ENCODE measurements at regions not wholly inside any gene's neighbourhood (a gene's known extent, or its start where the extent isn't known, plus 50 kb on each side); places are given as distances from the start of the nearest gene placed in this dataset.
"Not testable (repeated sequence)": the region's sequence is repeated elsewhere in the genome, so short reads cannot be mapped to it uniquely, and the experiment has no call there.

- no peaks in the 10 kb centered on the region for H3K4me1 Mint-ChIP-seq
- H3K27me3 Mint-ChIP-seq, result no peaks in the 10 kb centered on the region
- H3K4me3 Mint-ChIP-seq, result no peak overlapping the region
- no peak for ATAC-seq (replicated peaks)
- H3K27ac Mint-ChIP-seq, result no peak overlapping the region
- H3K36me3 Mint-ChIP-seq (ENCODE audit: low read depth), result no peaks in the 10 kb centered on the region
- peaks cover 10% of the 10 kb centered on the region for H3K9me3 Mint-ChIP-seq
Observed at GRCh38 chr1:217982331-217983050, 302.6 kb upstream of the RRP15 start.

GRCh38 chr1:217983051-217983375, 302.1 kb upstream of the RRP15 start:
- Mint-ChIP-seq H3K27ac (no peak overlapping the region), H3K27me3 (no peaks in the 10 kb centered on the region), H3K4me1 (no peaks in the 10 kb centered on the region), H3K4me3 (no peak overlapping the region), H3K36me3 (ENCODE audit: low read depth) (no peaks in the 10 kb centered on the region), H3K9me3 (peaks cover 10% of the 10 kb centered on the region)
- no peak for ATAC-seq (replicated peaks)

- H3K4me1 Mint-ChIP-seq, result no peaks in the 10 kb centered on the region
- no peak overlapping the region for H3K4me3 Mint-ChIP-seq
- no peaks in the 10 kb centered on the region for H3K36me3 Mint-ChIP-seq (ENCODE audit: low read depth)
- peaks cover 8% of the 10 kb centered on the region for H3K9me3 Mint-ChIP-seq
- no peaks in the 10 kb centered on the region for H3K27me3 Mint-ChIP-seq
- no peak overlapping the region for H3K27ac Mint-ChIP-seq
- no peak for ATAC-seq (replicated peaks)
Observed at GRCh38 chr1:217985641-217986040, 299.5 kb upstream of the RRP15 start.

- peaks cover 6% of the 10 kb centered on the region for H3K9me3 Mint-ChIP-seq
- no peaks in the 10 kb centered on the region for H3K4me1 Mint-ChIP-seq
- no peak overlapping the region for H3K4me3 Mint-ChIP-seq
- H3K36me3 Mint-ChIP-seq (ENCODE audit: low read depth), result no peaks in the 10 kb centered on the region
- no peak for ATAC-seq (replicated peaks)
- H3K27me3 Mint-ChIP-seq, result no peaks in the 10 kb centered on the region
- no peak overlapping the region for H3K27ac Mint-ChIP-seq
Observed at GRCh38 chr1:217989510-217989909, 295.6 kb upstream of the RRP15 start.

- Mint-ChIP-seq H3K27me3 (no peaks in the 10 kb centered on the region), H3K4me1 (no peaks in the 10 kb centered on the region), H3K36me3 (ENCODE audit: low read depth) (no peaks in the 10 kb centered on the region), H3K9me3 (no peaks in the 10 kb centered on the region), H3K27ac (no peak overlapping the region), H3K4me3 (no peak overlapping the region)
- no peak for ATAC-seq (replicated peaks)
Observed at GRCh38 chr1:217993439-217993838, 291.7 kb upstream of the RRP15 start.

- not testable (repeated sequence) for H3K4me3 Mint-ChIP-seq; H3K4me1 Mint-ChIP-seq; H3K27ac Mint-ChIP-seq; H3K36me3 Mint-ChIP-seq (ENCODE audit: low read depth); ATAC-seq (replicated peaks); H3K27me3 Mint-ChIP-seq
- peaks cover 13% of the 10 kb centered on the region for H3K9me3 Mint-ChIP-seq
Observed at GRCh38 chr1:218008296-218008695, 276.8 kb upstream of the RRP15 start.

- H3K9me3 Mint-ChIP-seq; H3K36me3 Mint-ChIP-seq (ENCODE audit: low read depth); H3K4me3 Mint-ChIP-seq; H3K27me3 Mint-ChIP-seq; ATAC-seq (replicated peaks); H3K4me1 Mint-ChIP-seq; H3K27ac Mint-ChIP-seq: not testable (repeated sequence)
Observed at GRCh38 chr1:218015106-218015505, 270.0 kb upstream of the RRP15 start.

GRCh38 chr1:218024211-218024720, 260.8 kb upstream of the RRP15 start:
- no peaks in the 10 kb centered on the region for H3K27me3 Mint-ChIP-seq
- no peak overlapping the region for H3K4me3 Mint-ChIP-seq
- no peaks in the 10 kb centered on the region for H3K4me1 Mint-ChIP-seq
- no peak for ATAC-seq (replicated peaks)
- no peaks in the 10 kb centered on the region for H3K36me3 Mint-ChIP-seq (ENCODE audit: low read depth)
- H3K27ac Mint-ChIP-seq, result no peak overlapping the region
- H3K9me3 Mint-ChIP-seq, result peaks cover 5% of the 10 kb centered on the region

- Mint-ChIP-seq H3K4me3 (no peak overlapping the region), H3K27ac (no peak overlapping the region), H3K4me1 (no peaks in the 10 kb centered on the region), H3K36me3 (ENCODE audit: low read depth) (no peaks in the 10 kb centered on the region), H3K9me3 (peaks cover 5% of the 10 kb centered on the region), H3K27me3 (no peaks in the 10 kb centered on the region)
- no peak for ATAC-seq (replicated peaks)
Observed at GRCh38 chr1:218025454-218025853, 259.6 kb upstream of the RRP15 start.

GRCh38 chr1:218027152-218027551, 257.9 kb upstream of the RRP15 start:
- Mint-ChIP-seq H3K4me3 (no peak overlapping the region), H3K9me3 (peaks cover 5% of the 10 kb centered on the region), H3K4me1 (no peaks in the 10 kb centered on the region), H3K27me3 (no peaks in the 10 kb centered on the region), H3K36me3 (ENCODE audit: low read depth) (no peaks in the 10 kb centered on the region), H3K27ac (no peak overlapping the region)
- no peak for ATAC-seq (replicated peaks)

GRCh38 chr1:218030846-218031245, 254.2 kb upstream of the RRP15 start:
- no peaks in the 10 kb centered on the region for H3K4me1 Mint-ChIP-seq
- H3K4me3 Mint-ChIP-seq, result no peak overlapping the region
- no peaks in the 10 kb centered on the region for H3K36me3 Mint-ChIP-seq (ENCODE audit: low read depth)
- H3K27me3 Mint-ChIP-seq, result no peaks in the 10 kb centered on the region
- H3K9me3 Mint-ChIP-seq, result no peaks in the 10 kb centered on the region
- no peak overlapping the region for H3K27ac Mint-ChIP-seq
- no peak for ATAC-seq (replicated peaks)

- Mint-ChIP-seq H3K27ac (no peak overlapping the region), H3K27me3 (no peaks in the 10 kb centered on the region), H3K4me3 (no peak overlapping the region), H3K36me3 (ENCODE audit: low read depth) (no peaks in the 10 kb centered on the region), H3K9me3 (peaks cover 3% of the 10 kb centered on the region), H3K4me1 (no peaks in the 10 kb centered on the region)
- no peak for ATAC-seq (replicated peaks)
Observed at GRCh38 chr1:218031901-218032300, 253.2 kb upstream of the RRP15 start.

- Mint-ChIP-seq H3K4me1 (no peaks in the 10 kb centered on the region), H3K36me3 (ENCODE audit: low read depth) (no peaks in the 10 kb centered on the region)
- ATAC-seq (replicated peaks), result no peak
Observed at GRCh38 chr1:218034468-218034867, 250.6 kb upstream of the RRP15 start.

GRCh38 chr1:218048828-218049420, 236.2 kb upstream of the RRP15 start:
- Mint-ChIP-seq H3K9me3 (no peaks in the 10 kb centered on the region), H3K4me1 (no peaks in the 10 kb centered on the region), H3K36me3 (ENCODE audit: low read depth) (no peaks in the 10 kb centered on the region), H3K27ac (no peak overlapping the region), H3K4me3 (no peak overlapping the region), H3K27me3 (no peaks in the 10 kb centered on the region)
- no peak for ATAC-seq (replicated peaks)

More at GRCh38 chr1:218034468-218034867, 250.6 kb upstream of the RRP15 start:
- Mint-ChIP-seq H3K9me3 (peaks cover 3% of the 10 kb centered on the region), H3K27ac (no peak overlapping the region), H3K27me3 (no peaks in the 10 kb centered on the region), H3K4me3 (no peak overlapping the region)

- H3K4me3 Mint-ChIP-seq, result no peak overlapping the region
- no peaks in the 10 kb centered on the region for H3K9me3 Mint-ChIP-seq
- no peaks in the 10 kb centered on the region for H3K27me3 Mint-ChIP-seq
- H3K4me1 Mint-ChIP-seq, result no peaks in the 10 kb centered on the region
- no peaks in the 10 kb centered on the region for H3K36me3 Mint-ChIP-seq (ENCODE audit: low read depth)
- ATAC-seq (replicated peaks), result no peak
- no peak overlapping the region for H3K27ac Mint-ChIP-seq
Observed at GRCh38 chr1:218049641-218050040, 235.5 kb upstream of the RRP15 start.

All from activated T-helper 17 cell treated with anti-CD3 and anti-CD28 coated beads, Interleukin-2, amount 50 U/mL, for 72 hours (primary cell).